ENCODE measurements at regions not wholly inside any gene's neighbourhood (a gene's known extent, or its start where the extent isn't known, plus 50 kb on each side); places are given as distances from the start of the nearest gene placed in this dataset.
A peak's percentile ranks its signal among the peaks of the same experiment; 100 is the strongest.
"Not testable (repeated sequence)": the region's sequence is repeated elsewhere in the genome, so short reads cannot be mapped to it uniquely, and the experiment has no call there.

- DNase-seq (ENCODE audit: low read depth): no peak
Measured at GRCh38 chr12:115394496-115395220, 710.7 kb upstream of the TBX3 start.

- DNase-seq (ENCODE audit: low read depth): no peak
Measured at GRCh38 chr12:115388139-115388538, 704.2 kb upstream of the TBX3 start.

GRCh38 chr12:115387467-115387901 is 703.5 kb upstream of the TBX3 start:
- no peak for DNase-seq (ENCODE audit: low read depth)

GRCh38 chr12:115386946-115387345 is 703.0 kb upstream of the TBX3 start:
- no peak for DNase-seq (ENCODE audit: low read depth)

- no peak for DNase-seq (ENCODE audit: low read depth)
Measured at GRCh38 chr12:115385141-115385540, 701.2 kb upstream of the TBX3 start.

- no peak for DNase-seq (ENCODE audit: low read depth)
Measured at GRCh38 chr12:115384391-115384790, 700.4 kb upstream of the TBX3 start.

GRCh38 chr12:115383668-115384067 is 699.7 kb upstream of the TBX3 start:
- peak; percentile 95 for DNase-seq (ENCODE audit: low read depth)

GRCh38 chr12:115382681-115383080 is 698.7 kb upstream of the TBX3 start:
- DNase-seq (ENCODE audit: low read depth): no peak

GRCh38 chr12:115380546-115381120 is 696.7 kb upstream of the TBX3 start:
- DNase-seq (ENCODE audit: low read depth): no peak

GRCh38 chr12:115378291-115378690 is 694.3 kb upstream of the TBX3 start:
- DNase-seq (ENCODE audit: low read depth): no peak

GRCh38 chr12:115377779-115378178 is 693.8 kb upstream of the TBX3 start:
- DNase-seq (ENCODE audit: low read depth): no peak

GRCh38 chr12:115377230-115377629 is 693.3 kb upstream of the TBX3 start:
- DNase-seq (ENCODE audit: low read depth): no peak

- peak; percentile 87 for DNase-seq (ENCODE audit: low read depth)
Measured at GRCh38 chr12:115375186-115375991, 691.4 kb upstream of the TBX3 start.

- no peak for DNase-seq (ENCODE audit: low read depth)
Measured at GRCh38 chr12:115374480-115375185, 690.7 kb upstream of the TBX3 start.

- no peak for DNase-seq (ENCODE audit: low read depth)
Measured at GRCh38 chr12:115371711-115372110, 687.7 kb upstream of the TBX3 start.

GRCh38 chr12:115370650-115371049 is 686.7 kb upstream of the TBX3 start:
- DNase-seq (ENCODE audit: low read depth): no peak

GRCh38 chr12:115370207-115370606 is 686.2 kb upstream of the TBX3 start:
- DNase-seq (ENCODE audit: low read depth): no peak

- DNase-seq (ENCODE audit: low read depth): not testable (repeated sequence)
Measured at GRCh38 chr12:115366277-115366676, 682.3 kb upstream of the TBX3 start.

GRCh38 chr12:115365765-115366164 is 681.8 kb upstream of the TBX3 start:
- DNase-seq (ENCODE audit: low read depth): not testable (repeated sequence)

GRCh38 chr12:115364921-115365320 is 680.9 kb upstream of the TBX3 start:
- DNase-seq (ENCODE audit: low read depth): no peak

- DNase-seq (ENCODE audit: low read depth): no peak
Measured at GRCh38 chr12:115362339-115362976, 678.5 kb upstream of the TBX3 start.

- no peak for DNase-seq (ENCODE audit: low read depth)
Measured at GRCh38 chr12:115357681-115358080, 673.7 kb upstream of the TBX3 start.

All from iris pigment epithelial cell (primary cell).